HEK293 (cell line): ENCODE measurements at regions not wholly inside any gene's neighbourhood (a gene's known extent, or its start where the extent isn't known, plus 50 kb on each side); places are given as distances from the start of the nearest gene placed in this dataset.

Experiments
- CTCF ChIA-PET: fragments of 350-600 bp; formaldehyde crosslinking; extraction: SDS; loops from one replicate; lab custom pipeline; 2021; ENCODE audit warnings: antibody characterized with exemption; lab: Yijun Ruan, JAX
- POLR2A ChIA-PET: fragments of 300-600 bp; formaldehyde crosslinking; extraction: SDS; loops from one replicate; lab custom pipeline; 2020; ENCODE audit warnings: antibody characterized with exemption, inconsistent platforms; lab: Yijun Ruan, JAX
- H3K27ac ChIP-seq: fragments of 200-500 bp; sonication (Bioruptor generic); 2 replicates; pipeline ENCODE4 v1.5.1; 2014; ENCODE audit warnings: low read depth, low read length, control low read depth, inconsistent platforms; ENCODE audit errors: extremely low read depth
- H3K36me3 ChIP-seq, 2 experiments: fragments of 200-500 bp in 1 of 2; sonication (Bioruptor generic) in 1 of 2; 1 replicate in 1 of 2; 2 replicates in 1 of 2; pipeline ENCODE4 v1.5.1; 2014 to 2017; ENCODE audit warnings: inconsistent platforms in 2 of 2, low read length in 2 of 2; ENCODE audit not compliant: control insufficient read depth in 2 of 2, insufficient read depth in 1 of 2
- H3K4me1 ChIP-seq: fragments of 200-500 bp; sonication (Bioruptor generic); 2 replicates; pipeline ENCODE4 v1.5.1; 2014; ENCODE audit warnings: mild to moderate bottlenecking, low read length, inconsistent platforms; ENCODE audit not compliant: control insufficient read depth, insufficient read depth
- H3K4me3 ChIP-seq: 2 replicates; pipeline ENCODE4 v1.5.1; 2011; ENCODE audit warnings: low read depth, mild to moderate bottlenecking, control low read depth, low read length, moderate library complexity
- H3K9me3 ChIP-seq: fragments of 200-500 bp; sonication (Bioruptor generic); 2 replicates; pipeline ENCODE4 v1.5.1; 2014; ENCODE audit warnings: low read depth, low read length, inconsistent platforms; ENCODE audit not compliant: control insufficient read depth, insufficient read depth
- KLF10 ChIP-seq: fragments of 450-650 bp; IDR thresholded peaks from 2 replicates; pipeline ENCODE4 v1.5.1; 2018; ENCODE audit warnings: missing biosample characterization, mild to moderate bottlenecking, missing genetic modification characterization
- KLF9 ChIP-seq: fragments of 450-650 bp; formaldehyde crosslinking; IDR thresholded peaks from 2 replicates; pipeline ENCODE4 v1.5.1; 2016; ENCODE audit warnings: missing biosample characterization, missing genetic modification characterization, low read depth
- OSR2 ChIP-seq: fragments of 450-650 bp; formaldehyde crosslinking; IDR thresholded peaks from 2 replicates; pipeline ENCODE4 v1.5.1; 2016; ENCODE audit warnings: missing biosample characterization, missing genetic modification characterization
- SP7 ChIP-seq: fragments of 450-650 bp; formaldehyde crosslinking; IDR thresholded peaks from 2 replicates; pipeline ENCODE4 v1.5.1; 2016; ENCODE audit warnings: missing biosample characterization, missing genetic modification characterization
- ZBTB17 ChIP-seq: fragments of 450-650 bp; formaldehyde crosslinking; IDR thresholded peaks from 2 replicates; pipeline ENCODE4 v1.5.1; 2016; ENCODE audit warnings: missing biosample characterization, missing genetic modification characterization
- ZBTB21 ChIP-seq: fragments of 450-650 bp; formaldehyde crosslinking; IDR thresholded peaks from 2 replicates; pipeline ENCODE4 v1.5.1; 2017; ENCODE audit warnings: missing biosample characterization, missing genetic modification characterization
- ZBTB8A ChIP-seq: fragments of 450-650 bp; formaldehyde crosslinking; IDR thresholded peaks from 2 replicates; pipeline ENCODE4 v1.5.1; 2016; ENCODE audit warnings: missing biosample characterization, missing genetic modification characterization
- ZFP3 ChIP-seq: fragments of 450-650 bp; formaldehyde crosslinking; IDR thresholded peaks from 2 replicates; pipeline ENCODE4 v1.5.1; 2016; ENCODE audit warnings: low read depth, missing biosample characterization, missing genetic modification characterization
- ZIC2 ChIP-seq: fragments of 450-650 bp; formaldehyde crosslinking; IDR thresholded peaks from 2 replicates; pipeline ENCODE4 v1.5.1; 2016; ENCODE audit warnings: missing biosample characterization, missing genetic modification characterization
- ZNF10 ChIP-seq: fragments of 450-650 bp; formaldehyde crosslinking; IDR thresholded peaks from 2 replicates; pipeline ENCODE4 v1.5.1; 2017; ENCODE audit warnings: missing biosample characterization, missing genetic modification characterization
- ZNF157 ChIP-seq: fragments of 450-650 bp; formaldehyde crosslinking; IDR thresholded peaks from 2 replicates; pipeline ENCODE4 v1.5.1; 2016; ENCODE audit warnings: missing biosample characterization, missing genetic modification characterization
- ZNF302 ChIP-seq: fragments of 450-650 bp; formaldehyde crosslinking; IDR thresholded peaks from 2 replicates; pipeline ENCODE4 v1.5.1; 2016; ENCODE audit warnings: missing biosample characterization, missing genetic modification characterization, low read depth
- ZNF48 ChIP-seq: fragments of 450-650 bp; formaldehyde crosslinking; IDR thresholded peaks from 2 replicates; pipeline ENCODE4 v1.5.1; 2016; ENCODE audit warnings: missing biosample characterization, missing genetic modification characterization
- ZNF548 ChIP-seq: fragments of 450-650 bp; formaldehyde crosslinking; IDR thresholded peaks from 2 replicates; pipeline ENCODE4 v1.5.1; 2016; ENCODE audit warnings: missing biosample characterization, missing genetic modification characterization
- ZNF585B ChIP-seq: fragments of 450-650 bp; formaldehyde crosslinking; IDR thresholded peaks from 2 replicates; pipeline ENCODE4 v1.5.1; 2016; ENCODE audit warnings: missing biosample characterization, missing genetic modification characterization
- ZNF621 ChIP-seq: fragments of 450-650 bp; formaldehyde crosslinking; IDR thresholded peaks from 2 replicates; pipeline ENCODE4 v1.5.1; 2017; ENCODE audit warnings: missing biosample characterization, missing genetic modification characterization
- ZNF626 ChIP-seq: fragments of 450-650 bp; sonication (Bioruptor Pico); formaldehyde crosslinking; IDR thresholded peaks from 2 replicates; pipeline ENCODE4 v1.5.1; 2018; ENCODE audit warnings: missing biosample characterization, missing genetic modification characterization, inconsistent platforms
- ZNF785 ChIP-seq: fragments of 450-650 bp; formaldehyde crosslinking; IDR thresholded peaks from 2 replicates; pipeline ENCODE4 v1.5.1; 2016; ENCODE audit warnings: missing biosample characterization, missing genetic modification characterization
- ZNF837 ChIP-seq: fragments of 450-650 bp; formaldehyde crosslinking; IDR thresholded peaks from 2 replicates; pipeline ENCODE4 v1.5.1; 2016; ENCODE audit warnings: missing biosample characterization, missing genetic modification characterization
- ZSCAN16 ChIP-seq: fragments of 450-650 bp; formaldehyde crosslinking; IDR thresholded peaks from 2 replicates; pipeline ENCODE4 v1.5.1; 2016; ENCODE audit warnings: missing biosample characterization, missing genetic modification characterization
- ZSCAN23 ChIP-seq: fragments of 450-650 bp; formaldehyde crosslinking; IDR thresholded peaks from 2 replicates; pipeline ENCODE4 v1.5.1; 2016; ENCODE audit warnings: missing biosample characterization, missing genetic modification characterization
- TF ChIP-seq, protein P1 (sequence below): fragments of 450-650 bp; formaldehyde crosslinking; IDR thresholded peaks from 2 replicates; pipeline ENCODE4 v1.5.1; 2017; ENCODE audit warnings: missing biosample characterization, missing genetic modification characterization
- TF ChIP-seq, protein P2 (sequence below): fragments of 450-650 bp; formaldehyde crosslinking; IDR thresholded peaks from 2 replicates; pipeline ENCODE4 v1.5.1; 2016; ENCODE audit warnings: missing biosample characterization, missing genetic modification characterization
- TF ChIP-seq, protein P3 (sequence below): fragments of 450-650 bp; formaldehyde crosslinking; IDR thresholded peaks from 2 replicates; pipeline ENCODE4 v1.5.1; 2017; ENCODE audit warnings: missing biosample characterization, missing genetic modification characterization
- TF ChIP-seq, protein P4 (sequence below): fragments of 450-650 bp; formaldehyde crosslinking; IDR thresholded peaks from 2 replicates; pipeline ENCODE4 v1.5.0; 2017; ENCODE audit warnings: missing biosample characterization, missing genetic modification characterization, borderline replicate concordance
- TF ChIP-seq, protein P5 (sequence below): fragments of 450-650 bp; formaldehyde crosslinking; IDR thresholded peaks from 2 replicates; pipeline ENCODE4 v1.5.1; 2016; ENCODE audit warnings: missing biosample characterization, missing genetic modification characterization
- TF ChIP-seq, protein P6 (sequence below): fragments of 450-650 bp; formaldehyde crosslinking; IDR thresholded peaks from 2 replicates; pipeline ENCODE4 v1.5.1; 2016; ENCODE audit warnings: missing biosample characterization, missing genetic modification characterization, borderline replicate concordance

DNA sequence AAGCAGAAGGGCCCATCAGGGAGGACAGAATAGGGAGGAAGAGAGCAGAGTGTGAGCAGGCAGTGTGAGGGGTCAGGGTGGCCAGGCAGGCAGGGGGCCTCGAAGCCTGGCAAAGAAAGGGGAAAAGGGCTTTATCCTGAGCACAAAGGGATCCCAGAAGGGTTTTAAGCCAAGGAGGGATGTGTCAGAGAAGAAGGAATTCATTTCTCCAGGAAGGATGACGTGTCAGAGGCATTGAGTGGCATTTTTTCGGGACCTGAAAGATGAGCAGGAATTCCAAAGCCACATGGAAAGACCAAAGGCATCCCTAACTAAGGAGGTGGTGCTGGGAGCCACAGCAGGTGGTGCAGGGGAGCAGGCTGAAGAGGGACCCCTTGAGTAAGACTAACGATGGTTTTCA lies 132.1 kb downstream of the DICER1 start:
- ChIA-PET CTCF (no interaction called here), POLR2A (no interaction called here)
- TF ChIP-seq, protein P1, sequence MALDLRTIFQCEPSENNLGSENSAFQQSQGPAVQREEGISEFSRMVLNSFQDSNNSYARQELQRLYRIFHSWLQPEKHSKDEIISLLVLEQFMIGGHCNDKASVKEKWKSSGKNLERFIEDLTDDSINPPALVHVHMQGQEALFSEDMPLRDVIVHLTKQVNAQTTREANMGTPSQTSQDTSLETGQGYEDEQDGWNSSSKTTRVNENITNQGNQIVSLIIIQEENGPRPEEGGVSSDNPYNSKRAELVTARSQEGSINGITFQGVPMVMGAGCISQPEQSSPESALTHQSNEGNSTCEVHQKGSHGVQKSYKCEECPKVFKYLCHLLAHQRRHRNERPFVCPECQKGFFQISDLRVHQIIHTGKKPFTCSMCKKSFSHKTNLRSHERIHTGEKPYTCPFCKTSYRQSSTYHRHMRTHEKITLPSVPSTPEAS (tag by site-specific recombination): no peak
- TF ChIP-seq, protein P2, sequence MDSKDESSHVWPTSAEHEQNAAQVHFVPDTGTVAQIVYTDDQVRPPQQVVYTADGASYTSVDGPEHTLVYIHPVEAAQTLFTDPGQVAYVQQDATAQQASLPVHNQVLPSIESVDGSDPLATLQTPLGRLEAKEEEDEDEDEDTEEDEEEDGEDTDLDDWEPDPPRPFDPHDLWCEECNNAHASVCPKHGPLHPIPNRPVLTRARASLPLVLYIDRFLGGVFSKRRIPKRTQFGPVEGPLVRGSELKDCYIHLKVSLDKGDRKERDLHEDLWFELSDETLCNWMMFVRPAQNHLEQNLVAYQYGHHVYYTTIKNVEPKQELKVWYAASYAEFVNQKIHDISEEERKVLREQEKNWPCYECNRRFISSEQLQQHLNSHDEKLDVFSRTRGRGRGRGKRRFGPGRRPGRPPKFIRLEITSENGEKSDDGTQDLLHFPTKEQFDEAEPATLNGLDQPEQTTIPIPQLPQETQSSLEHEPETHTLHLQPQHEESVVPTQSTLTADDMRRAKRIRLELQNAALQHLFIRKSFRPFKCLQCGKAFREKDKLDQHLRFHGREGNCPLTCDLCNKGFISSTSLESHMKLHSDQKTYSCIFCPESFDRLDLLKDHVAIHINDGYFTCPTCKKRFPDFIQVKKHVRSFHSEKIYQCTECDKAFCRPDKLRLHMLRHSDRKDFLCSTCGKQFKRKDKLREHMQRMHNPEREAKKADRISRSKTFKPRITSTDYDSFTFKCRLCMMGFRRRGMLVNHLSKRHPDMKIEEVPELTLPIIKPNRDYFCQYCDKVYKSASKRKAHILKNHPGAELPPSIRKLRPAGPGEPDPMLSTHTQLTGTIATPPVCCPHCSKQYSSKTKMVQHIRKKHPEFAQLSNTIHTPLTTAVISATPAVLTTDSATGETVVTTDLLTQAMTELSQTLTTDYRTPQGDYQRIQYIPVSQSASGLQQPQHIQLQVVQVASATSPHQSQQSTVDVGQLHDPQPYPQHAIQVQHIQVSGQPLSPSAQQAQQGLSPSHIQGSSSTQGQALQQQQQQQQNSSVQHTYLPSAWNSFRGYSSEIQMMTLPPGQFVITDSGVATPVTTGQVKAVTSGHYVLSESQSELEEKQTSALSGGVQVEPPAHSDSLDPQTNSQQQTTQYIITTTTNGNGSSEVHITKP: no peak
- TF ChIP-seq ZNF626 (tag by site-specific recombination) (no peak), ZSCAN23 (tag by site-specific recombination) (no peak), ZFP3 (tag by site-specific recombination) (no peak), ZNF785 (tag by site-specific recombination) (no peak), ZBTB21 (no peak), KLF10 (tag by site-specific recombination) (no peak), ZNF48 (tag by site-specific recombination) (no peak)
- no peaks in the 10 kb centered on the region for H3K36me3 ChIP-seq
- no peak overlapping the region for H3K27ac ChIP-seq
- no peaks in the 10 kb centered on the region for H3K9me3 ChIP-seq
- no peaks in the 10 kb centered on the region for H3K4me1 ChIP-seq
- no peak overlapping the region for H3K4me3 ChIP-seq

DNA sequence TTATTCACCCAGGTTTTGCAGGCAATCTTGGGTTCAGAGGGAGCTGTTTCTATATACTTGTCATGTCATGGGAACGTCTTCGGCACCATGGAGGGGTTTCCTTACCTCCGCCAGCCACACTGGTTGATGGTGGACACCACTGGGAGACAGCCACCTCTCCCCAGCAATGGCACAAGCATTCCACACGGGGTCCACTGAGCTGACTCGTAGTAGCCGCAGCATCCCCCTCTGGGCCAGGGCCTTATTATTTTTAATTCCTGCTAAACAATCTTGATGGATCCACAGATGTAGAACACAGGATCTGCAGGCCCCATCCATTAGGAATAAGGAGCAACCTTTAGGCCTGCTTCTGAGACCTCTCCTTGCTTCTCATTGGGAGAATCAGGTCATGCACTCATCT lies 132.9 kb downstream of the DICER1 start:
- Histone ChIP-seq H3K4me3 (no peak overlapping the region), H3K9me3 (no peaks in the 10 kb centered on the region), H3K27ac (no peak overlapping the region), H3K36me3 (no peaks in the 10 kb centered on the region), H3K4me1 (no peaks in the 10 kb centered on the region)
- POLR2A ChIA-PET: no interaction called here
- CTCF ChIA-PET: no interaction called here
- TF ChIP-seq ZSCAN16 (tag by site-specific recombination): no peak
- no peak for TF ChIP-seq ZNF10 (tag by site-specific recombination)
- TF ChIP-seq ZNF157 (tag by site-specific recombination): no peak
- no peak for TF ChIP-seq ZNF548 (tag by site-specific recombination)
- TF ChIP-seq ZBTB17 (tag by site-specific recombination): no peak
- TF ChIP-seq ZBTB8A (tag by site-specific recombination): no peak
- TF ChIP-seq KLF9 (tag by site-specific recombination): no peak
- TF ChIP-seq ZIC2 (tag by site-specific recombination): no peak
- TF ChIP-seq OSR2: no peak
- no peak for TF ChIP-seq ZNF837 (tag by site-specific recombination)
- no peak for TF ChIP-seq ZNF621
- TF ChIP-seq, protein P3, sequence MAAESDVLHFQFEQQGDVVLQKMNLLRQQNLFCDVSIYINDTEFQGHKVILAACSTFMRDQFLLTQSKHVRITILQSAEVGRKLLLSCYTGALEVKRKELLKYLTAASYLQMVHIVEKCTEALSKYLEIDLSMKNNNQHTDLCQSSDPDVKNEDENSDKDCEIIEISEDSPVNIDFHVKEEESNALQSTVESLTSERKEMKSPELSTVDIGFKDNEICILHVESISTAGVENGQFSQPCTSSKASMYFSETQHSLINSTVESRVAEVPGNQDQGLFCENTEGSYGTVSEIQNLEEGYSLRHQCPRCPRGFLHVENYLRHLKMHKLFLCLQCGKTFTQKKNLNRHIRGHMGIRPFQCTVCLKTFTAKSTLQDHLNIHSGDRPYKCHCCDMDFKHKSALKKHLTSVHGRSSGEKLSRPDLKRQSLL (tag by site-specific recombination): no peak
- no peak for TF ChIP-seq ZNF585B (tag by site-specific recombination)
- TF ChIP-seq SP7 (tag by site-specific recombination): no peak
- TF ChIP-seq, protein P4, sequence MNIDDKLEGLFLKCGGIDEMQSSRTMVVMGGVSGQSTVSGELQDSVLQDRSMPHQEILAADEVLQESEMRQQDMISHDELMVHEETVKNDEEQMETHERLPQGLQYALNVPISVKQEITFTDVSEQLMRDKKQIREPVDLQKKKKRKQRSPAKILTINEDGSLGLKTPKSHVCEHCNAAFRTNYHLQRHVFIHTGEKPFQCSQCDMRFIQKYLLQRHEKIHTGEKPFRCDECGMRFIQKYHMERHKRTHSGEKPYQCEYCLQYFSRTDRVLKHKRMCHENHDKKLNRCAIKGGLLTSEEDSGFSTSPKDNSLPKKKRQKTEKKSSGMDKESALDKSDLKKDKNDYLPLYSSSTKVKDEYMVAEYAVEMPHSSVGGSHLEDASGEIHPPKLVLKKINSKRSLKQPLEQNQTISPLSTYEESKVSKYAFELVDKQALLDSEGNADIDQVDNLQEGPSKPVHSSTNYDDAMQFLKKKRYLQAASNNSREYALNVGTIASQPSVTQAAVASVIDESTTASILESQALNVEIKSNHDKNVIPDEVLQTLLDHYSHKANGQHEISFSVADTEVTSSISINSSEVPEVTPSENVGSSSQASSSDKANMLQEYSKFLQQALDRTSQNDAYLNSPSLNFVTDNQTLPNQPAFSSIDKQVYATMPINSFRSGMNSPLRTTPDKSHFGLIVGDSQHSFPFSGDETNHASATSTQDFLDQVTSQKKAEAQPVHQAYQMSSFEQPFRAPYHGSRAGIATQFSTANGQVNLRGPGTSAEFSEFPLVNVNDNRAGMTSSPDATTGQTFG (tag by site-specific recombination): no peak
- no peak for TF ChIP-seq ZNF302
- TF ChIP-seq, protein P5, sequence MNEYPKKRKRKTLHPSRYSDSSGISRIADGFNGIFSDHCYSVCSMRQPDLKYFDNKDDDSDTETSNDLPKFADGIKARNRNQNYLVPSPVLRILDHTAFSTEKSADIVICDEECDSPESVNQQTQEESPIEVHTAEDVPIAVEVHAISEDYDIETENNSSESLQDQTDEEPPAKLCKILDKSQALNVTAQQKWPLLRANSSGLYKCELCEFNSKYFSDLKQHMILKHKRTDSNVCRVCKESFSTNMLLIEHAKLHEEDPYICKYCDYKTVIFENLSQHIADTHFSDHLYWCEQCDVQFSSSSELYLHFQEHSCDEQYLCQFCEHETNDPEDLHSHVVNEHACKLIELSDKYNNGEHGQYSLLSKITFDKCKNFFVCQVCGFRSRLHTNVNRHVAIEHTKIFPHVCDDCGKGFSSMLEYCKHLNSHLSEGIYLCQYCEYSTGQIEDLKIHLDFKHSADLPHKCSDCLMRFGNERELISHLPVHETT (tag by site-specific recombination): no peak
- TF ChIP-seq, protein P6, sequence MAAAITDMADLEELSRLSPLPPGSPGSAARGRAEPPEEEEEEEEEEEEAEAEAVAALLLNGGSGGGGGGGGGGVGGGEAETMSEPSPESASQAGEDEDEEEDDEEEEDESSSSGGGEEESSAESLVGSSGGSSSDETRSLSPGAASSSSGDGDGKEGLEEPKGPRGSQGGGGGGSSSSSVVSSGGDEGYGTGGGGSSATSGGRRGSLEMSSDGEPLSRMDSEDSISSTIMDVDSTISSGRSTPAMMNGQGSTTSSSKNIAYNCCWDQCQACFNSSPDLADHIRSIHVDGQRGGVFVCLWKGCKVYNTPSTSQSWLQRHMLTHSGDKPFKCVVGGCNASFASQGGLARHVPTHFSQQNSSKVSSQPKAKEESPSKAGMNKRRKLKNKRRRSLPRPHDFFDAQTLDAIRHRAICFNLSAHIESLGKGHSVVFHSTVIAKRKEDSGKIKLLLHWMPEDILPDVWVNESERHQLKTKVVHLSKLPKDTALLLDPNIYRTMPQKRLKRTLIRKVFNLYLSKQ (tag by site-specific recombination): no peak
